ENCODE measurements at regions not wholly inside any gene's neighbourhood (a gene's known extent, or its start where the extent isn't known, plus 50 kb on each side); places are given as distances from the start of the nearest gene placed in this dataset.

- TF ChIP-seq CTCF (IDR thresholded peaks at IDR 0.05; ENCODE audit: poor library complexity) = no peak
- no peak for TF ChIP-seq EZH2phosphoT487 (IDR thresholded peaks at IDR 0.05; ENCODE audit: low read depth, severe bottlenecking, unreplicated experiment)
These were observed 194.1 kb upstream of the SIX2 start for GRCh38 chr2:45203400-45203799.
